Caco-2 (cell line): ENCODE measurements at regions not wholly inside any gene's neighbourhood (a gene's known extent, or its start where the extent isn't known, plus 50 kb on each side); places are given as distances from the start of the nearest gene placed in this dataset.

Experiments used
- BruUV-seq: library from RNA; stranded (reverse); fragments of 400-500 nt; replicated peaks from 2 replicates; lab custom pipeline; 2021; lab: Mats Ljungman, UMichigan
- CTCF ChIA-PET: fragments of 300-600 bp; sonication (Branson Sonifier 250); formaldehyde crosslinking; loops from one replicate; lab custom pipeline; 2022; ENCODE audit warnings: antibody characterized with exemption; lab: Charles Lee
- POLR2A ChIA-PET: fragments of 300-600 bp; sonication (Branson Sonifier 250); formaldehyde crosslinking; loops from one replicate; lab custom pipeline; 2022; ENCODE audit warnings: antibody characterized with exemption; lab: Charles Lee
- DNase-seq, 2 experiments: peaks; one replicate each; pipeline versions ENCODE4 v3.0.0 to v3.0.0-alpha.2; 2020 to 2022
- H3K27me3 ChIP-seq: replicated peaks from 2 replicates; pipeline ENCODE4 v1.6.0; 2011; ENCODE audit warnings: low read length; ENCODE audit not compliant: control insufficient read depth, insufficient read depth
- H3K36me3 ChIP-seq: 2 replicates; pipeline ENCODE4 v1.5.1; 2011; ENCODE audit warnings: low read length; ENCODE audit not compliant: control insufficient read depth, insufficient read depth
- H3K4me1 ChIP-seq: fragments of 250-450 bp; sonication (Bioruptor Pico); 2 replicates; pipeline ENCODE4 v1.5.1; 2020; ENCODE audit warnings: mild to moderate bottlenecking
- H3K4me3 ChIP-seq: 2 replicates; pipeline ENCODE4 v1.5.1; 2011; ENCODE audit warnings: low read depth, mild to moderate bottlenecking, control low read depth, low read length
- H3K9me3 ChIP-seq: fragments of 250-450 bp; sonication (Bioruptor Pico); 2 replicates; pipeline ENCODE4 v1.5.1; 2020; ENCODE audit warnings: mild to moderate bottlenecking, moderate library complexity
- H3K27ac Mint-ChIP-seq: one replicate; pipeline ENCODE4 v1.8.0; 2022; ENCODE audit warnings: mixed read lengths; ENCODE audit not compliant: unreplicated experiment
- H3K27me3 Mint-ChIP-seq: one replicate; pipeline ENCODE4 v1.8.0; 2022; ENCODE audit warnings: mixed read lengths; ENCODE audit not compliant: insufficient read depth, unreplicated experiment
- H3K36me3 Mint-ChIP-seq: one replicate; pipeline ENCODE4 v1.8.0; 2022; ENCODE audit warnings: mild to moderate bottlenecking, mixed read lengths; ENCODE audit not compliant: insufficient read depth, unreplicated experiment
- H3K4me1 Mint-ChIP-seq: one replicate; pipeline ENCODE4 v1.8.0; 2022; ENCODE audit warnings: low read depth, mixed read lengths; ENCODE audit not compliant: unreplicated experiment
- H3K4me3 Mint-ChIP-seq: one replicate; pipeline ENCODE4 v1.8.0; 2022; ENCODE audit warnings: mild to moderate bottlenecking, moderate library complexity, mixed read lengths; ENCODE audit not compliant: unreplicated experiment
- H3K9me3 Mint-ChIP-seq: one replicate; pipeline ENCODE4 v1.8.0; 2022; ENCODE audit warnings: mixed read lengths; ENCODE audit not compliant: unreplicated experiment
- CTCF ChIP-seq, 2 experiments: fragments of 200-600 bp in 1 of 2; IDR thresholded peaks; 1 replicate in 1 of 2; 2 replicates in 1 of 2; pipeline versions ENCODE4 v1.5.1 to v1.8.0; 2011 to 2022; ENCODE audit warnings: antibody characterized with exemption in 1 of 2, control low read depth in 1 of 2, inconsistent platforms in 1 of 2, low read depth in 1 of 2, low read length in 1 of 2, mild to moderate bottlenecking in 1 of 2, moderate library complexity in 1 of 2; ENCODE audit not compliant: insufficient read depth in 1 of 2, severe bottlenecking in 1 of 2, unreplicated experiment in 1 of 2
- intact Hi-C: fragments of 100-400 bp; cut with micrococcal nuclease; formaldehyde crosslinking; loops from one replicate; pipeline ENCODE4 v1.10.0; 2022; ENCODE audit not compliant: unreplicated experiment

DNA sequence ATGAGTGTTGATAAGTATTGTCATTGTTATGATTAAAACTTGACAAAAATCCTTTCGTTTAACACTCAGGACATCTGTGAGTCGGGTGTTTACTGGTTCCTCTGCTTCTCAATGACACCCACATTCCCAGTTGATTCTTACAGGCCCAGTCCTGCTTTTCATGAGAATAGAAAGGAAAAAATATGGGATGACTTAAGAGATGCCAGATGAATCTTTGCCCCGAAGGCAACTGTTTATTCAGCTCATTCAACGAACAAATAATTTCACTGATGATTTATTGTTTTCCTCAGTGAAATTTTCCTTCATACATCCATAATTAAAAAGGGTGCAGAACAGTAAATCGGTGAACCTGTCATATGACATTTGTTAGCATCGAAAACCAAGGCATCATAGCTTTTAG, 452.4 kb upstream of the WWC1 start:
- no peak overlapping the region for H3K4me3 ChIP-seq
- no peaks in the 10 kb centered on the region for H3K27me3 ChIP-seq
- H3K27ac Mint-ChIP-seq = no peak overlapping the region
- H3K4me1 ChIP-seq = peaks cover 4% of the 10 kb centered on the region; the same call in 1 of the 2 replicates
- H3K4me3 Mint-ChIP-seq = no peak overlapping the region
- peaks cover 8% of the 10 kb centered on the region for H3K4me1 Mint-ChIP-seq
- intact Hi-C loops = no loop called here
- H3K9me3 ChIP-seq = no peaks in the 10 kb centered on the region
- H3K36me3 Mint-ChIP-seq = no peaks in the 10 kb centered on the region
- TF ChIP-seq CTCF (IDR thresholded peaks at IDR 0.05; ENCODE audit: insufficient read depth in 1 of 2, low read depth in 1 of 2, low read length in 1 of 2, severe bottlenecking in 1 of 2, unreplicated experiment in 1 of 2) = no peak
- ChIA-PET POLR2A (no interaction called here), CTCF (no interaction called here)
- no peak for DNase-seq
- H3K36me3 ChIP-seq = no peaks in the 10 kb centered on the region
- H3K27me3 Mint-ChIP-seq = no peaks in the 10 kb centered on the region
- no TSS peak for BruUV-seq
- no peaks in the 10 kb centered on the region for H3K9me3 Mint-ChIP-seq

DNA sequence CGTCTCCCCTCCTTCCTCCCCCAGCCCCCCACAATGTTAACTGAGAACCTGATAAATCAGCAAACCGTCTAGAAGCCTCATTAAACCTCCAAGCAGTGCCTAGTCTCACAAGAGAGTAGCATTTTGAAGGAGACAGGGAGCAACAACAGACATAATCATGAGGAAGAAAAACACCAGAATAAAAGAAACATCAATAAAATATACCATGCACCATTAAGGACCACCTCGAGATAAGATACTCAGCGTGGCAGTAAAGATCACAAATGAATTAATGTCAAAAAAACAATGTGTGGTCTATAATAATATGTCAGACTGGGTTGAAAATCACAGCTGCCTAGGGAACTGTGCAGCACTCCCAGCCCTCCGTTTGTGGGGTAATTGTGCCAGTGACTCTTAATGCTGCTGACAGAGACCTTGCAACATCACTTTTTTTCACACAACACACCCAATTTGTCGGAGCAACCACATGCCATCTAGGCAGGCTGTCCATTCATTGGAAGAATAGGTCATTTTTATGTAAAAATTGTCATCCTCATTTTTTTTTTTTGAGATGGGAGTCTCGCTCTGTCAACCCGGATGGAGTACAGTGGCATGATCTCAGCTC, 450.8 kb upstream of the WWC1 start:
- H3K27me3 Mint-ChIP-seq = peaks cover under 1% of the 10 kb centered on the region
- no peaks in the 10 kb centered on the region for H3K9me3 Mint-ChIP-seq
- intact Hi-C loops = no loop called here
- H3K4me3 ChIP-seq = no peak overlapping the region
- no TSS peak for BruUV-seq
- H3K9me3 ChIP-seq = no peaks in the 10 kb centered on the region
- no peak for TF ChIP-seq CTCF (IDR thresholded peaks at IDR 0.05; ENCODE audit: insufficient read depth in 1 of 2, low read depth in 1 of 2, low read length in 1 of 2, severe bottlenecking in 1 of 2, unreplicated experiment in 1 of 2)
- H3K36me3 Mint-ChIP-seq = no peaks in the 10 kb centered on the region
- POLR2A ChIA-PET = no interaction called here
- H3K27me3 ChIP-seq = no peaks in the 10 kb centered on the region
- no peaks in the 10 kb centered on the region for H3K4me1 ChIP-seq
- H3K36me3 ChIP-seq = no peaks in the 10 kb centered on the region
- no peak overlapping the region for H3K4me3 Mint-ChIP-seq
- no peak for DNase-seq
- peaks cover 2% of the 10 kb centered on the region for H3K4me1 Mint-ChIP-seq
- H3K27ac Mint-ChIP-seq = no peak overlapping the region
- CTCF ChIA-PET = no interaction called here

DNA sequence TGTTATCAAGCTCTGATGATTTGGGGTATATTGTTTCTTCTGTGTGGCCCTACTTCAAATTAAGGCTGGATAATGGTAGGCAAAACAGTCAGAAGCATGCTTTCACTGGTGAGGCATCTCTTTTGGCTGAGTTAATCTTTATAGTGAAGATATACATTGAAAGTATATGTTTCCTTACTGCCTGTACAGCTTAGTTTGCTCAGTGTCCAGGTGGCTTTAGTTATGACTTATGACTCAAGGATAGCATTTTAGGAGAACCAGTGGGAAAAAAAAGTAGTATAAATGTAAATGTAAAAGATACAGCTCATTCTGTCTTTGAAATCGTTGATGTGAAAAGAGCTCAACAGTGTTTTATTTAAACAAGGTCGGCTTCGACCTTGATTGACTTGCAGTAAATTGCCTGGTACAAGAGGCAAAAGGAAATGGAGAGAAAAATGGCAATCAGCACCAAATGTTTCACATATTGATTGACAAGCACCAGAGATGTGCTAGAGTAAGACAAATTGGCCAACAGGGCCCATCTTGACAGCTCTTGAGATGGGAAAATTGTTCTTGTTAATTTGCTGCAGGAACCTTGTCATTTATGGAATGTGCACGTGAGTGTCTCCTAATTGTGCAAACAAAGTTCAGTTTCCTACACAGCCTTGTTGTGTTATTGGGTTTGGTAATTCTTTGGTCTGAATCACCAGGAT, 447.4 kb upstream of the WWC1 start:
- no peaks in the 10 kb centered on the region for H3K4me1 Mint-ChIP-seq
- H3K36me3 Mint-ChIP-seq = no peaks in the 10 kb centered on the region
- Histone ChIP-seq H3K4me1 (no peaks in the 10 kb centered on the region), H3K36me3 (no peaks in the 10 kb centered on the region), H3K9me3 (no peaks in the 10 kb centered on the region), H3K27me3 (no peaks in the 10 kb centered on the region), H3K4me3 (no peak overlapping the region)
- no peak overlapping the region for H3K4me3 Mint-ChIP-seq
- intact Hi-C loops = no loop called here
- no peak for DNase-seq
- TF ChIP-seq CTCF (IDR thresholded peaks at IDR 0.05; ENCODE audit: insufficient read depth in 1 of 2, low read depth in 1 of 2, low read length in 1 of 2, severe bottlenecking in 1 of 2, unreplicated experiment in 1 of 2) = no peak
- ChIA-PET CTCF (no interaction called here), POLR2A (no interaction called here)
- H3K27ac Mint-ChIP-seq = no peak overlapping the region
- H3K27me3 Mint-ChIP-seq = peaks cover 11% of the 10 kb centered on the region
- peaks cover 4% of the 10 kb centered on the region for H3K9me3 Mint-ChIP-seq
- BruUV-seq = no TSS peak
